T47D (cell line): ENCODE measurements at regions not wholly inside any gene's neighbourhood (a gene's known extent, or its start where the extent isn't known, plus 50 kb on each side); places are given as distances from the start of the nearest gene placed in this dataset.

Experiments used
- DNase-seq, 2 experiments: peaks; one replicate each; pipeline versions ENCODE4 v3.0.0 to v3.0.0-alpha.2; 2011 to 2012; ENCODE audit warnings: low read depth in 1 of 2, low spot score in 1 of 2
- JUND ChIP-seq: IDR thresholded peaks from 2 replicates; pipeline ENCODE4 v1.6.1; 2012; ENCODE audit warnings: low read depth
- in situ Hi-C: cut with HindIII; loops from 2 replicates; pipeline ENCODE4 v1.10.0; 2016; ENCODE audit warnings: low sequenced_read_pairs, low pct_unique_long_range_greater_than_20kb

- no peak for DNase-seq
- in situ Hi-C loops: no loop called here
- TF ChIP-seq JUND: no peak
These were observed 66.7 kb upstream of the GJB5 start for GRCh38 chr1:34688006-34688741.

GRCh38 chr1:34690269-34690668 lies 64.6 kb upstream of the GJB5 start:
- no peak for TF ChIP-seq JUND
- DNase-seq: no peak
- in situ Hi-C loops: no loop called here

- no peak for DNase-seq
- in situ Hi-C loops: no loop called here
- no peak for TF ChIP-seq JUND
These were observed 61.8 kb upstream of the GJB5 start for GRCh38 chr1:34693081-34693480.

GRCh38 chr1:34694383-34694782 lies 60.5 kb upstream of the GJB5 start:
- in situ Hi-C loops: no loop called here
- no peak for TF ChIP-seq JUND
- no peak for DNase-seq

- no peak for TF ChIP-seq JUND
- in situ Hi-C loops: no loop called here
- DNase-seq: no peak
These were observed 59.3 kb upstream of the GJB5 start for GRCh38 chr1:34695580-34695979.

- no peak for DNase-seq
- in situ Hi-C loops: no loop called here
- no peak for TF ChIP-seq JUND
These were observed 58.6 kb upstream of the GJB5 start for GRCh38 chr1:34696230-34696629.

- no peak for DNase-seq
- in situ Hi-C loops: no loop called here
- TF ChIP-seq JUND: no peak
These were observed 57.9 kb upstream of the GJB5 start for GRCh38 chr1:34696981-34697380.

- no peak for TF ChIP-seq JUND
- in situ Hi-C loops: no loop called here
- no peak for DNase-seq
These were observed 57.0 kb upstream of the GJB5 start for GRCh38 chr1:34697818-34698217.

- no peak for TF ChIP-seq JUND
- in situ Hi-C loops: no loop called here
- no peak for DNase-seq
These were observed 53.4 kb upstream of the GJB5 start for GRCh38 chr1:34701326-34702060.
